A549 (cell line): ENCODE measurements at regions not wholly inside any gene's neighbourhood (a gene's known extent, or its start where the extent isn't known, plus 50 kb on each side); places are given as distances from the start of the nearest gene placed in this dataset.

Source experiments
- ATAC-seq, 2 experiments: fragments of 200-7000 bp in 1 of 2; fragments of >200 bp in 1 of 2; cut with Nextera tagmentation in 1 of 2; cut with Tn5 transposase in 1 of 2; 3 replicates each; pipeline versions ENCODE4 v1.8.0 to v1.9.1; 2018 to 2020; ENCODE audit warnings: mild to moderate bottlenecking in 1 of 2, moderate library complexity in 1 of 2
- CTCF ChIA-PET: fragments of 300-600 bp; sonication (Branson Sonifier 250); formaldehyde crosslinking; extraction: SDS; loops from one replicate; lab custom pipeline; 2021; ENCODE audit warnings: antibody characterized with exemption, inconsistent platforms; lab: Yijun Ruan, JAX
- POLR2A ChIA-PET: fragments of 350-600 bp; formaldehyde crosslinking; extraction: SDS; loops from one replicate; lab custom pipeline; 2021; ENCODE audit warnings: antibody characterized with exemption, inconsistent platforms; lab: Yijun Ruan, JAX
- DNase-seq, 2 experiments: peaks; one replicate each; pipeline versions ENCODE4 v3.0.0 to v3.0.0-alpha.2; 2011 to 2016; ENCODE audit warnings: low read depth in 1 of 2, low spot score in 1 of 2
- FAIRE-seq: peaks from 2 replicates; lab custom pipeline; 2011; peaks lifted over from hg19 to GRCh38; lab: Jason Lieb, UNC
- H3K27ac ChIP-seq, 2 experiments: fragments of >200 bp; sonication (Bioruptor Twin); formaldehyde crosslinking; 3 replicates each; pipeline ENCODE4 v1.5.1; 2016 to 2017
- H3K4me1 ChIP-seq: fragments of >200 bp; sonication (Bioruptor Twin); formaldehyde crosslinking; 3 replicates; pipeline ENCODE4 v1.6.1; 2016
- H3K4me2 ChIP-seq: fragments of >200 bp; sonication (Bioruptor Twin); formaldehyde crosslinking; 3 replicates; pipeline ENCODE4 v1.6.1; 2016
- H3K4me3 ChIP-seq: fragments of >200 bp; sonication (Bioruptor Twin); formaldehyde crosslinking; 3 replicates; pipeline ENCODE4 v1.5.1; 2016
- H3K9me3 ChIP-seq: fragments of >200 bp; sonication (Bioruptor Twin); formaldehyde crosslinking; 3 replicates; pipeline ENCODE4 v1.6.1; 2016
- BHLHE40 ChIP-seq: IDR thresholded peaks from 2 replicates; pipeline ENCODE4 v1.6.1; 2012; ENCODE audit warnings: low read depth, low read length, inconsistent platforms
- CEBPB ChIP-seq, 2 experiments: fragments of >200 bp in 1 of 2; sonication (Bioruptor Twin) in 1 of 2; formaldehyde crosslinking in 1 of 2; IDR thresholded peaks; 2 replicates each; pipeline ENCODE4 v1.6.1; 2012 to 2016
- CHD2 ChIP-seq: fragments of 150-350 bp; IDR thresholded peaks from 2 replicates; pipeline ENCODE4 v1.6.1; 2014; ENCODE audit warnings: low read length; ENCODE audit not compliant: partially characterized antibody
- CHD4 ChIP-seq: fragments of 200-600 bp; sonication (generic); IDR thresholded peaks from 2 replicates; pipeline ENCODE4 v1.6.1; 2016; ENCODE audit warnings: antibody characterized with exemption, mild to moderate bottlenecking, borderline replicate concordance
- EHF ChIP-seq: fragments of 250-450 bp; sonication (Bioruptor Pico); IDR thresholded peaks from 2 replicates; pipeline ENCODE4 v1.5.0; 2020; ENCODE audit warnings: mild to moderate bottlenecking
- EP300 ChIP-seq, 2 experiments: fragments of >200 bp; sonication (Bioruptor Twin); formaldehyde crosslinking; IDR thresholded peaks; 2 replicates in 1 of 2; 3 replicates in 1 of 2; pipeline ENCODE4 v1.6.1; 2016 to 2017
- ESRRA ChIP-seq: fragments of 150-350 bp; IDR thresholded peaks from 2 replicates; pipeline ENCODE4 v1.6.1; 2014; ENCODE audit warnings: mild to moderate bottlenecking, low read length, borderline replicate concordance
- FOSL2 ChIP-seq, 2 experiments: fragments of 450-650 bp in 1 of 2; fragments of >200 bp in 1 of 2; sonication (Bioruptor Twin) in 1 of 2; formaldehyde crosslinking; IDR thresholded peaks; 2 replicates each; pipeline versions ENCODE4 v1.5.0 to v1.6.1; 2016 to 2020; ENCODE audit warnings: mild to moderate bottlenecking in 1 of 2, moderate library complexity in 1 of 2
- FOXS1 ChIP-seq: fragments of 250-450 bp; sonication (Bioruptor Pico); IDR thresholded peaks from 2 replicates; pipeline ENCODE4 v1.5.0; 2020; ENCODE audit warnings: mild to moderate bottlenecking, moderate library complexity
- GATA3 ChIP-seq: IDR thresholded peaks from 2 replicates; pipeline ENCODE4 v1.6.1; 2012; ENCODE audit warnings: borderline replicate concordance
- HDAC2 ChIP-seq: fragments of 200-600 bp; sonication (generic); IDR thresholded peaks from 2 replicates; pipeline ENCODE4 v1.6.1; 2016
- HEYL ChIP-seq: fragments of 250-450 bp; sonication (Bioruptor Pico); IDR thresholded peaks from 2 replicates; pipeline ENCODE4 v1.8.0; 2021; ENCODE audit warnings: mild to moderate bottlenecking, moderate library complexity
- HOXA7 ChIP-seq: fragments of 250-450 bp; sonication (Bioruptor Pico); IDR thresholded peaks from 2 replicates; pipeline ENCODE4 v1.5.0; 2020; ENCODE audit warnings: mild to moderate bottlenecking, moderate library complexity
- JUN ChIP-seq, 2 experiments: fragments of >200 bp; sonication (Bioruptor Twin); formaldehyde crosslinking; IDR thresholded peaks; 2 replicates in 1 of 2; 3 replicates in 1 of 2; pipeline ENCODE4 v1.6.1; 2016 to 2017
- JUNB ChIP-seq: fragments of >200 bp; sonication (Bioruptor Twin); formaldehyde crosslinking; IDR thresholded peaks from 2 replicates; pipeline ENCODE4 v1.6.1; 2016
- MAZ ChIP-seq: fragments of 150-350 bp; IDR thresholded peaks from 2 replicates; pipeline ENCODE4 v1.6.1; 2014; ENCODE audit warnings: antibody characterized with exemption, low read depth, low read length, borderline replicate concordance
- NFE2L2 ChIP-seq: fragments of 150-350 bp; conservative IDR thresholded peaks from 2 replicates; pipeline ENCODE4 v1.6.1; 2014; ENCODE audit warnings: low read length
- NPAS2 ChIP-seq: fragments of 250-450 bp; sonication (Bioruptor Pico); IDR thresholded peaks from 2 replicates; pipeline ENCODE4 v1.8.0; 2022; ENCODE audit warnings: mild to moderate bottlenecking, moderate library complexity, borderline replicate concordance
- NR3C1 ChIP-seq: fragments of >200 bp; sonication (Bioruptor Twin); formaldehyde crosslinking; IDR thresholded peaks from 3 replicates; pipeline ENCODE4 v1.6.1; 2017
- PHF8 ChIP-seq: fragments of 200-600 bp; sonication (generic); IDR thresholded peaks from 2 replicates; pipeline ENCODE4 v1.6.1; 2016; ENCODE audit warnings: low read depth, mild to moderate bottlenecking, antibody characterized with exemption, moderate library complexity, borderline replicate concordance
- POLR2A ChIP-seq: IDR thresholded peaks from 2 replicates; pipeline ENCODE4 v1.6.1; 2012; ENCODE audit warnings: mild to moderate bottlenecking, low read length
- RAD21 ChIP-seq, 2 experiments: fragments of >200 bp in 1 of 2; sonication (Bioruptor Twin) in 1 of 2; formaldehyde crosslinking in 1 of 2; IDR thresholded peaks in 1 of 2; conservative IDR thresholded peaks in 1 of 2; 2 replicates in 1 of 2; 3 replicates in 1 of 2; pipeline ENCODE4 v1.6.1; 2012 to 2018; ENCODE audit warnings: inconsistent platforms in 1 of 2
- RCOR1 ChIP-seq: fragments of 150-350 bp; IDR thresholded peaks from 2 replicates; pipeline ENCODE4 v1.6.1; 2014; ENCODE audit warnings: antibody characterized with exemption, low read length, low read depth
- RFX5 ChIP-seq: fragments of 450-650 bp; IDR thresholded peaks from 2 replicates; pipeline ENCODE4 v1.7.1; 2014; ENCODE audit warnings: antibody characterized with exemption, mild to moderate bottlenecking, moderate library complexity
- RNF2 ChIP-seq: fragments of 200-600 bp; sonication (generic); IDR thresholded peaks from 2 replicates; pipeline ENCODE4 v1.6.1; 2016; ENCODE audit warnings: low read depth, mild to moderate bottlenecking, antibody characterized with exemption, moderate library complexity, borderline replicate concordance
- SMC3 ChIP-seq: fragments of >200 bp; sonication (Bioruptor Twin); formaldehyde crosslinking; IDR thresholded peaks from 3 replicates; pipeline ENCODE4 v1.6.1; 2018; ENCODE audit warnings: inconsistent platforms
- TP53 ChIP-seq: fragments of 250-450 bp; sonication (Bioruptor Pico); IDR thresholded peaks from 2 replicates; pipeline ENCODE4 v1.5.0; 2021; ENCODE audit warnings: mild to moderate bottlenecking, moderate library complexity
- ZC3H11A ChIP-seq: fragments of 450-650 bp; IDR thresholded peaks from 2 replicates; pipeline ENCODE4 v1.6.1; 2014; ENCODE audit warnings: antibody characterized with exemption, mild to moderate bottlenecking
- ZFP36 ChIP-seq: fragments of 450-650 bp; IDR thresholded peaks from 2 replicates; pipeline ENCODE4 v1.6.1; 2014; ENCODE audit warnings: borderline replicate concordance; ENCODE audit not compliant: partially characterized antibody
- WGBS: methylation state at CpG from one replicate; pipeline ENCODE4 v1.1.6; 2017; ENCODE audit errors: missing lambda C conversion rate; 5-methylcytosine and 5-hydroxymethylcytosine counted together
- TF ChIP-seq, protein P1 (sequence below): IDR thresholded peaks from 2 replicates; pipeline ENCODE4 v1.6.1; 2012
- TF ChIP-seq, protein P2 (sequence below): fragments of 450-650 bp; IDR thresholded peaks from 2 replicates; pipeline ENCODE4 v1.6.1; 2014; ENCODE audit warnings: antibody characterized with exemption
- TF ChIP-seq, protein P3 (sequence below): fragments of 250-450 bp; sonication (Bioruptor Pico); IDR thresholded peaks from 2 replicates; pipeline ENCODE4 v1.5.0; 2021; ENCODE audit warnings: mild to moderate bottlenecking, moderate library complexity, borderline replicate concordance

DNA sequence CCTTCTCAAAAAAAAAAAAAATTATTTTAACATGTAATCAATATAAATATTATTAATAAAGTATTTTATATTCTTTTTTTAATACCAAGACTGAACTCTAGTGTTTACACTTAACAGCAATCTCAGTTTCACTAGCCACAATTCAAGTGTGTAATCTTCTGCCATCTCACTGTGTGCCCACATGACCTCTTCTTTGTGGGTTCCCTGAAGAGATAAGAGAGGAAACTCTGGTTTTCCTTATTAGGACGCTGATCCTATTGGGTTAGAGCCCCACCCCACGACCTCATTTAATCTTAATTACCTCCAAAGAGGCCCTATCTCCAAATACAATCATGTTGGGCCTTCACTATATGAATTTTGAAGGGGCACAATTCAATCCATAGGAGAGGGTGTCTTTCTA lies 177.6 kb downstream of the STK31 start:
- no peak for FAIRE-seq
- TF ChIP-seq, protein P1, sequence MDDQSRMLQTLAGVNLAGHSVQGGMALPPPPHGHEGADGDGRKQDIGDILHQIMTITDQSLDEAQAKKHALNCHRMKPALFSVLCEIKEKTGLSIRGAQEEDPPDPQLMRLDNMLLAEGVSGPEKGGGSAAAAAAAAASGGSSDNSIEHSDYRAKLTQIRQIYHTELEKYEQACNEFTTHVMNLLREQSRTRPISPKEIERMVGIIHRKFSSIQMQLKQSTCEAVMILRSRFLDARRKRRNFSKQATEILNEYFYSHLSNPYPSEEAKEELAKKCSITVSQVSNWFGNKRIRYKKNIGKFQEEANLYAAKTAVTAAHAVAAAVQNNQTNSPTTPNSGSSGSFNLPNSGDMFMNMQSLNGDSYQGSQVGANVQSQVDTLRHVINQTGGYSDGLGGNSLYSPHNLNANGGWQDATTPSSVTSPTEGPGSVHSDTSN = no peak
- TF ChIP-seq JUNB = no peak
- TF ChIP-seq HDAC2 = no peak
- no peak for TF ChIP-seq RCOR1
- TF ChIP-seq, protein P2, sequence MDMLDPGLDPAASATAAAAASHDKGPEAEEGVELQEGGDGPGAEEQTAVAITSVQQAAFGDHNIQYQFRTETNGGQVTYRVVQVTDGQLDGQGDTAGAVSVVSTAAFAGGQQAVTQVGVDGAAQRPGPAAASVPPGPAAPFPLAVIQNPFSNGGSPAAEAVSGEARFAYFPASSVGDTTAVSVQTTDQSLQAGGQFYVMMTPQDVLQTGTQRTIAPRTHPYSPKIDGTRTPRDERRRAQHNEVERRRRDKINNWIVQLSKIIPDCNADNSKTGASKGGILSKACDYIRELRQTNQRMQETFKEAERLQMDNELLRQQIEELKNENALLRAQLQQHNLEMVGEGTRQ = no peak
- no peak for TF ChIP-seq CEBPB (IDR thresholded peaks at IDR 0.05)
- no peak for TF ChIP-seq CHD4
- TF ChIP-seq ESRRA = no peak
- TF ChIP-seq EHF = no peak
- TF ChIP-seq TP53 (CRISPR knock-in tag) = no peak
- TF ChIP-seq BHLHE40 = no peak
- TF ChIP-seq HEYL (CRISPR knock-in tag) = no peak
- no peak for TF ChIP-seq POLR2A
- no peak for TF ChIP-seq NPAS2 (CRISPR knock-in tag)
- no peak for TF ChIP-seq SMC3
- Histone ChIP-seq H3K9me3 (no peaks in the 10 kb centered on the region), H3K4me1 (no peaks in the 10 kb centered on the region), H3K27ac (no peak overlapping the region), H3K4me2 (no peak overlapping the region), H3K4me3 (no peak overlapping the region)
- 0% methylated on average over 2 of the region's 2 CpGs for WGBS
- CTCF ChIA-PET = no interaction called here
- POLR2A ChIA-PET = no interaction called here
- DNase-seq = no peak
- ATAC-seq = no peak

DNA sequence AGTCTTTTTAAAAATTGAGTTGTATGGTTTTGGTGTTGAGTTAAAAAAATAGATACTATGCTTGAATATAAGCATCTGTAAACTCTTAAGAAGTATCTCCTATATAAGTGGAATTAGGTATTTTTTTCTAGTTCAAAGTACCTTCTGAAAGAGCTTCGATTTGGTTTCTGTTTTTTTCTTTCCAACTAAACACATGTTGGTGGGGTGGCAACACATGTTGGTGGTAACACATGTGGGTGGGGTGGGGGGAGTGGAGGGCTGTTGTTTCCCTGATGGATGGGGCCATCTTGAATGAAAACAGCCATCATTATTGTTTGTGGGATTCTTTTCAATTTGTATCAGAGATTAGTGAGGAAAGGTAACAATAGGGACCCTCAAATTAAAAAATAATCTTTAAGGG lies 178.9 kb downstream of the STK31 start:
- POLR2A ChIA-PET = no interaction called here
- Histone ChIP-seq H3K4me2 (no peak overlapping the region), H3K4me3 (no peak overlapping the region), H3K4me1 (no peaks in the 10 kb centered on the region), H3K27ac (no peak overlapping the region), H3K9me3 (no peaks in the 10 kb centered on the region)
- 0% methylated on average over 1 of the region's 1 CpG for WGBS
- CTCF ChIA-PET = no interaction called here
- ATAC-seq (no peak), FAIRE-seq (no peak)
- TF ChIP-seq, protein P2 = no peak
- TF ChIP-seq PHF8 (no peak), RNF2 (no peak), GATA3 (no peak), MAZ (no peak), JUN (IDR thresholded peaks at IDR 0.05) (no peak), EP300 (IDR thresholded peaks at IDR 0.05) (no peak), RFX5 (no peak), NR3C1 (no peak)
- TF ChIP-seq, all 56 proteins: peak for 0
- no peak for DNase-seq

DNA sequence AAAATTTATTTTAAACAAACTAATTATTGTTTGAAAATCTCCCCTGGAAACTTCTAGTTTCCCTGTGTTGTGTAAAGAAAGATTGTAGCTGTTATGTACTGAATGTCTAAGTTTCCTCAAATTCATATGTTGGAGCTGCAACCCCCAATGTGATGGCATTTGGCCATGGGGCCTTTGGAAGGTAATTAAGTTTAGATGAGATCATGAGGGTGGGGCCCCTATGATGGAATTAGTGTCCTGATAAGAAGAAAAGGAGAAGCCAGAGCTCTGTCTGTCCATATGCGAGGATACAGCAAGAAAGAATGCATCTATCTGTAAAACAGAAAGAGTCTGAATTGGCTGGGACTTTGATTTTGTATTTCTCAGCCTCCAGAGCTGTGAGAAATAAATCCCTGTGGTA lies 179.5 kb downstream of the STK31 start:
- H3K4me3 ChIP-seq = no peak overlapping the region
- ChIA-PET POLR2A (no interaction called here), CTCF (no interaction called here)
- FAIRE-seq = no peak
- no peak overlapping the region for H3K27ac ChIP-seq
- no peaks in the 10 kb centered on the region for H3K9me3 ChIP-seq
- H3K4me1 ChIP-seq = no peaks in the 10 kb centered on the region
- ATAC-seq = no peak
- no peak overlapping the region for H3K4me2 ChIP-seq
- DNase-seq = no peak
- WGBS = 64% methylated on average over 1 of the region's 1 CpG
- TF ChIP-seq FOXS1 (CRISPR knock-in tag) (no peak), GATA3 (no peak), HOXA7 (no peak), ZC3H11A (no peak), ESRRA (no peak), CHD2 (no peak), TP53 (CRISPR knock-in tag) (no peak), EHF (no peak), ZFP36 (no peak), JUNB (no peak), HDAC2 (no peak), NFE2L2 (no peak), RFX5 (no peak), POLR2A (no peak), BHLHE40 (no peak), RAD21 (conservative IDR thresholded peaks at IDR 0.05 in 1 of 2, IDR thresholded peaks at IDR 0.05 in 1 of 2) (no peak), NPAS2 (CRISPR knock-in tag) (no peak), FOSL2 (IDR thresholded peaks at IDR 0.05) (no peak), FOSL2 (CRISPR knock-in tag; IDR thresholded peaks at IDR 0.05) (no peak)
- TF ChIP-seq, protein P3, sequence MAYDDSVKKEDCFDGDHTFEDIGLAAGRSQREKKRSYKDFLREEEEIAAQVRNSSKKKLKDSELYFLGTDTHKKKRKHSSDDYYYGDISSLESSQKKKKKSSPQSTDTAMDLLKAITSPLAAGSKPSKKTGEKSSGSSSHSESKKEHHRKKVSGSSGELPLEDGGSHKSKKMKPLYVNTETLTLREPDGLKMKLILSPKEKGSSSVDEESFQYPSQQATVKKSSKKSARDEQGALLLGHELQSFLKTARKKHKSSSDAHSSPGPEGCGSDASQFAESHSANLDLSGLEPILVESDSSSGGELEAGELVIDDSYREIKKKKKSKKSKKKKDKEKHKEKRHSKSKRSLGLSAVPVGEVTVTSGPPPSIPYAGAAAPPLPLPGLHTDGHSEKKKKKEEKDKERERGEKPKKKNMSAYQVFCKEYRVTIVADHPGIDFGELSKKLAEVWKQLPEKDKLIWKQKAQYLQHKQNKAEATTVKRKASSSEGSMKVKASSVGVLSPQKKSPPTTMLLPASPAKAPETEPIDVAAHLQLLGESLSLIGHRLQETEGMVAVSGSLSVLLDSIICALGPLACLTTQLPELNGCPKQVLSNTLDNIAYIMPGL (CRISPR knock-in tag) = no peak
